PFSK-1 (cell line): ENCODE measurements at regions not wholly inside any gene's neighbourhood (a gene's known extent, or its start where the extent isn't known, plus 50 kb on each side); places are given as distances from the start of the nearest gene placed in this dataset.

ENCODE experiments used
- FOXP2 ChIP-seq: optimal IDR thresholded peaks from 2 replicates; pipeline ENCODE3; 2011; ENCODE audit warnings: borderline replicate concordance, control low read depth, inconsistent platforms; ENCODE audit not compliant: insufficient read depth; ENCODE audit errors: extremely low read length, extremely low read depth
- POLR2AphosphoS5 ChIP-seq: IDR thresholded peaks from 2 replicates; pipeline ENCODE4 v1.6.1; 2012; ENCODE audit warnings: low read depth, mild to moderate bottlenecking, control low read depth, low read length, moderate library complexity
- REST ChIP-seq, 2 experiments: IDR thresholded peaks; 2 replicates each; pipeline versions ENCODE4 v1.6.1 to v1.8.0; 2011 to 2012; ENCODE audit warnings: low read depth in 2 of 2, low read length in 2 of 2, control low read depth in 1 of 2, inconsistent platforms in 1 of 2, mild to moderate bottlenecking in 1 of 2, moderate library complexity in 1 of 2; ENCODE audit not compliant: insufficient read depth in 1 of 2
- SIN3A ChIP-seq: IDR thresholded peaks from 2 replicates; pipeline ENCODE4 v1.6.1; 2012; ENCODE audit warnings: mild to moderate bottlenecking, low read length, moderate library complexity, borderline replicate concordance; ENCODE audit not compliant: insufficient read depth
- TAF1 ChIP-seq: IDR thresholded peaks from 2 replicates; pipeline ENCODE4 v1.6.1; 2012; ENCODE audit warnings: low read length, control low read depth, borderline replicate concordance; ENCODE audit not compliant: insufficient read depth

DNA sequence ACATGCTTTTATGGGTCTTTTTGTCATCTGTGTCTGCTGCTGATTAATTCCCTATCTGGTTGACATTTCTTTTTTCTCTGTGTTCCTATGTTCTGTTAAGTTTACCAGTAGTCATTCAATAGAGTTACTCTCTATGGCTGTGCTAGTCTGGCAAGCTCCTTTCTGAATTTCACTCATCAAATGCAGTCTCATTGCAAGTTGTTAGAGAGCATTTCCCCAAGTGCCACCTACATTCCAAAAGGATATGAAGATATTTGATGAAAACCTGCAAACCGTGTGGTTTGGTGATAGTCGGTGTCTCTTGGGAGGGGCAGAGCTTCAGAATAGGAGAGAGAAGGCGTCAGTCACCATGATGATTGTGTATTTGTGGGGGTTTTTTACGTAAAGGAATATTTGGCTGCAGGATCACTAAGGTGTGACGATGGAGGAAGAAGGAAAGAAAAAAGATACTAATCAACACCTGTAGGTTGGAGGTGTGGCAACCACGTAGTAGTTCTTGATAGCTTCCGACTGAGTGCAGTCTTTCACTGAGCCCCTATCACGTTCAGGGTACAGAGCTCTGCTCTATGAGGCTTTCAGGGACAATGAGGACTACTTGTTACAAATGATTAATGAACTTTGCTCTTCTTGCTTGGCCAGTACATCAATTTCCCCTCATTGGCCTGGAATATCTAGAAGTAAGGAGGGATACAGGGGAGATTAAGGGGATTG, 73.1 kb upstream of the TNFAIP3 start:
- no peak for TF ChIP-seq REST (IDR thresholded peaks at IDR 0.05; ENCODE audit: insufficient read depth in 1 of 2, low read depth in 2 of 2, low read length in 2 of 2)
- TF ChIP-seq TAF1 = no peak
- TF ChIP-seq POLR2AphosphoS5 = no peak
- no peak for TF ChIP-seq SIN3A
- TF ChIP-seq FOXP2 = no peak
